ENCODE measurements at regions not wholly inside any gene's neighbourhood (a gene's known extent, or its start where the extent isn't known, plus 50 kb on each side); places are given as distances from the start of the nearest gene placed in this dataset.
"Not testable (repeated sequence)": the region's sequence is repeated elsewhere in the genome, so short reads cannot be mapped to it uniquely, and the experiment has no call there.

DNA sequence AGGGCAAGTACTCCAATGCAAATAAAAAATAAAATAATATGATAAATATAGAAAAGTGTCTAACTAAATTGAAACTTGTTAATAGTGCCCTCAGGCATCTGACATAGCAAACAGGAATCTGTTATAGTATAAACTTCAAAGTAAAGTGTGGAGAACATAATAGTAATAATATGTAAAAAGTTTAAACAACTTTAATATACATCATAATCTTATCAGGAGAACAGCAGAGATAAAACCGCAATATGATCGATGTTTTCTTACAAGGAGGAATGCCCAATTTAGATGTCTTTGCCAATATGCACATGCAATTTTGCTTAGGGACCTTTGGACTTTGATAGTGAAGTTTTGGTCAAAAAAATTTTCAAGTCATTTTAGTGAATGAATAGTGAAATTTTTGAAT, 514.8 kb upstream of the IMPG1 start:
- no peaks in the 10 kb centered on the region for H3K36me3 ChIP-seq (ENCODE audit: control insufficient read depth in 3 of 3, insufficient read depth in 2 of 3, low read depth in 1 of 3, low read length in 3 of 3)
- H3K4me3 ChIP-seq (ENCODE audit: low read depth in 1 of 3, low read length in 3 of 3), result no peak overlapping the region
- DNase-seq, result no peak
- no peaks in the 10 kb centered on the region for H3K4me1 ChIP-seq (ENCODE audit: control insufficient read depth in 3 of 3, insufficient read depth in 2 of 3, low read depth in 1 of 3, low read length in 2 of 3)
- no peaks in the 10 kb centered on the region for H3K9me3 ChIP-seq (ENCODE audit: control insufficient read depth in 2 of 2, insufficient read depth in 1 of 2, low read depth in 1 of 2, low read length in 1 of 2)
- H3K27me3 ChIP-seq (ENCODE audit: control insufficient read depth in 3 of 3, insufficient read depth in 3 of 3, low read length in 3 of 3), result no peaks in the 10 kb centered on the region
- WGBS, 3 donors, result 3 to 45% (median 19%) methylated on average over 2 of the region's 2 CpGs
- no peak for FAIRE-seq
- H3K27ac ChIP-seq (ENCODE audit: low read depth in 1 of 3, low read length in 2 of 3), result no peak overlapping the region

DNA sequence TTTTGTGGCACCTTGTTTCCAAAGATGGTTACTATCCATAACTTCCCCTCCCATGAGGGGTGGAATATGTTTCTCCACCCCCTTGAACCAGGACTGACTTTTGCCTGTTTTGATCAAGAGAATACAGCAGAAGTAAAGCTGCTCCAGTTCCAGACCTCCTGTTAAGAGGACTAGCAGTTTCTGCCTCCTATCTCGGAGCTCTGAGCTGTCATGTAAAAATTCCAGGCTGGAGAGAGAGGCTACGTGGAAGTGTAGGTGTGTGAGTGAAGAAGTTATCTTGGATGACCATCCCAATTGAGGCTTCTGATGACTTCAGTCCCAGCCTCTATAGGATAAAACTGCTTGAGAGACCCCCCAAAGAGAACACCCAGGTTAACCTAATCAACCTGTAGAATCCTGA, 511.7 kb upstream of the IMPG1 start:
- no peaks in the 10 kb centered on the region for H3K4me1 ChIP-seq (ENCODE audit: control insufficient read depth in 3 of 3, insufficient read depth in 2 of 3, low read depth in 1 of 3, low read length in 2 of 3)
- no peaks in the 10 kb centered on the region for H3K9me3 ChIP-seq (ENCODE audit: control insufficient read depth in 2 of 2, insufficient read depth in 1 of 2, low read depth in 1 of 2, low read length in 1 of 2)
- 47 to 53% (median 48%) methylated on average over 2 of the region's 2 CpGs for WGBS, 3 donors
- no peaks in the 10 kb centered on the region for H3K36me3 ChIP-seq (ENCODE audit: control insufficient read depth in 3 of 3, insufficient read depth in 2 of 3, low read depth in 1 of 3, low read length in 3 of 3)
- H3K4me3 ChIP-seq (ENCODE audit: low read depth in 1 of 3, low read length in 3 of 3), result no peak overlapping the region
- no peak overlapping the region for H3K27ac ChIP-seq (ENCODE audit: low read depth in 1 of 3, low read length in 2 of 3)
- no peak for FAIRE-seq
- H3K27me3 ChIP-seq (ENCODE audit: control insufficient read depth in 3 of 3, insufficient read depth in 3 of 3, low read length in 3 of 3), result no peaks in the 10 kb centered on the region
- DNase-seq, result no peak

DNA sequence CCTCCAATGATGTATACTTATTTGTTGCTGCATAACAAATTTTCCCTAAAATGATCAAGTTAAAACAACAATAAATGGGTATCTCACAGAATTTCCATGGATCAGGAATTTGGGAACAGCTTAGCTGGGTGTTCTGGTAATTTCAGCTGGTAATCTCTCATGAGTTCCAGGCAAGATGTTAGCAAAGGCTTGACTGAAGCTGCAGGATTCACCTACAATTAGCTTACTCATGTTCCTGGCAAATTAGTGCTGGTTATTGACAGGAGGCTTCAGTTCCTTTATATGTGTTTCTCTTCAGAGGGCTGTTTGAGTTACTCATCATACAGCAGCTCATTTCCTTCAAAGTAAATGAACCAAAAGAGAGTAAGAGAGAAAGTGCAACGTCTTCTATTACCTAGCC, 506.3 kb upstream of the IMPG1 start:
- FAIRE-seq, result no peak
- DNase-seq, result no peak
- H3K27me3 ChIP-seq (ENCODE audit: control insufficient read depth in 3 of 3, insufficient read depth in 3 of 3, low read length in 3 of 3), result no peaks in the 10 kb centered on the region
- H3K4me3 ChIP-seq (ENCODE audit: low read depth in 1 of 3, low read length in 3 of 3), result no peak overlapping the region
- H3K36me3 ChIP-seq (ENCODE audit: control insufficient read depth in 3 of 3, insufficient read depth in 2 of 3, low read depth in 1 of 3, low read length in 3 of 3), result no peaks in the 10 kb centered on the region
- WGBS, 3 donors, result 30 to 55% (median 35%) methylated on average over 1 of the region's 1 CpG
- H3K27ac ChIP-seq (ENCODE audit: low read depth in 1 of 3, low read length in 2 of 3), result no peak overlapping the region
- H3K4me1 ChIP-seq (ENCODE audit: control insufficient read depth in 3 of 3, insufficient read depth in 2 of 3, low read depth in 1 of 3, low read length in 2 of 3), result no peaks in the 10 kb centered on the region
- no peaks in the 10 kb centered on the region for H3K9me3 ChIP-seq (ENCODE audit: control insufficient read depth in 2 of 2, insufficient read depth in 1 of 2, low read depth in 1 of 2, low read length in 1 of 2)

DNA sequence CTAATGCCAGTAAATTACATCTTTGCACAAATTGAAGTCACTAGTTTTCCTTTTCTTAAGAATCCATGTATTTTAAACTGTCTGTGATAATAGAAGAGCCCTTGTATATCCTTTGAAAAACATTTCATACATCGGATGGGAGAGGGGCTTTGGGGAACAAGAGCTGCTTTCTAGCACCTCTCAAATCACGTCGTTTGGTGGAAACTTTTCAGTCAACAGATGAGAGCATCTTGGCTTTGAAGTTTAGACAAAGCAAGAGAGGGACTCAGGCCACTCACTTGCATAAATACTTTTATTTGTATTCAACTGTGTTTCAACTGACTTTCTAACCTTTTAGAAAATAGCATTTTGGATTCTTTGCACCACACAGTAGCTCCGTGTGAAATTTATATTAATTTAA, 502.3 kb upstream of the IMPG1 start:
- no peak for FAIRE-seq
- Histone ChIP-seq H3K4me1 (ENCODE audit: control insufficient read depth in 3 of 3, insufficient read depth in 2 of 3, low read depth in 1 of 3, low read length in 2 of 3) (no peaks in the 10 kb centered on the region), H3K27me3 (ENCODE audit: control insufficient read depth in 3 of 3, insufficient read depth in 3 of 3, low read length in 3 of 3) (no peaks in the 10 kb centered on the region), H3K4me3 (ENCODE audit: low read depth in 1 of 3, low read length in 3 of 3) (no peak overlapping the region), H3K36me3 (ENCODE audit: control insufficient read depth in 3 of 3, insufficient read depth in 2 of 3, low read depth in 1 of 3, low read length in 3 of 3) (no peaks in the 10 kb centered on the region), H3K27ac (ENCODE audit: low read depth in 1 of 3, low read length in 2 of 3) (no peak overlapping the region), H3K9me3 (ENCODE audit: control insufficient read depth in 2 of 2, insufficient read depth in 1 of 2, low read depth in 1 of 2, low read length in 1 of 2) (no peaks in the 10 kb centered on the region)
- WGBS, 3 donors, result 27 to 48% (median 33%) methylated on average over 4 of the region's 4 CpGs
- no peak for DNase-seq

DNA sequence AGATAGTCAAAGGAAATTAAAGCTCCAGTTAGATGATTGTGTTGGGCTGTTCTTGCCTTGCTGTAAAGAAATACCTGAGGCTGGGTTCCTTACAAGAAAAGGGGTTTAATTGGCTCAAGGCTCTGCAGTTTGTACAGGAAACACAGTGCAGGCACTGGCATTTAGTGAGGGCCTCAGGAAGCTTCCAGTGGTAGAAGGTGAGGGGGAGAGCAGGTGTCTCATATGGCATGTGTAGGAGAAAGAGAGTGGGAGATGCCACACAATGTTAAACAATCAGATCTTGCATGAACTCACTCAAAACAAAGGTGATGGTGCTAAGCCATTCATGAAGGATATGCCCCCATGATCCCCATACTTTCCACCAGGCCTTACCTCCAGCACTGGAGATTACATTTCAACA, 493.5 kb upstream of the IMPG1 start:
- H3K27ac ChIP-seq (ENCODE audit: low read depth in 1 of 3, low read length in 2 of 3), result no peak overlapping the region
- FAIRE-seq (no peak), DNase-seq (no peak)
- no peaks in the 10 kb centered on the region for H3K4me1 ChIP-seq (ENCODE audit: control insufficient read depth in 3 of 3, insufficient read depth in 2 of 3, low read depth in 1 of 3, low read length in 2 of 3)
- H3K36me3 ChIP-seq (ENCODE audit: control insufficient read depth in 3 of 3, insufficient read depth in 2 of 3, low read depth in 1 of 3, low read length in 3 of 3), result no peaks in the 10 kb centered on the region
- peaks cover 2 to 5% of the 10 kb centered on the region in 2 donors for H3K9me3 ChIP-seq (ENCODE audit: control insufficient read depth in 2 of 2, insufficient read depth in 1 of 2, low read depth in 1 of 2, low read length in 1 of 2)
- H3K4me3 ChIP-seq (ENCODE audit: low read depth in 1 of 3, low read length in 3 of 3), result no peak overlapping the region
- no peaks in the 10 kb centered on the region for H3K27me3 ChIP-seq (ENCODE audit: control insufficient read depth in 3 of 3, insufficient read depth in 3 of 3, low read length in 3 of 3)

DNA sequence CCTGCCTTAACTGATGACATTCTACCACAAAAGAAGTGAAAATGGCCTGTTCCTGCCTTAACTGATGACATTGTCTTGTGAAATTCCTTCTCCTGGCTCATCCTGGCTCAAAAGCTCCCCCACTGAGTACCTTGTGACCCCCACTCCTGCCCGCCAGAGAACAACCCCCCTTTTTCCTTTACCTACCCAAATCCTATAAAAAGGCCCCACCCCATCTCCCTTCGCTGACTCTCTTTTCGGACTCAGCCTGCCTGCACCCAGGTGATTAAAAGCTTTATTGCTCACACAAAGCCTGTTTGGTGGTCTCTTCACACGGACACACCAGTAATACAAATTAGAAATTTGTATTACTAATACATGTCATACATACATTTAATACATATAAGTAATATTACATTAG, 489.9 kb upstream of the IMPG1 start:
- H3K4me1 ChIP-seq (ENCODE audit: control insufficient read depth in 3 of 3, insufficient read depth in 2 of 3, low read depth in 1 of 3, low read length in 2 of 3); H3K27me3 ChIP-seq (ENCODE audit: control insufficient read depth in 3 of 3, insufficient read depth in 3 of 3, low read length in 3 of 3); H3K36me3 ChIP-seq (ENCODE audit: control insufficient read depth in 3 of 3, insufficient read depth in 2 of 3, low read depth in 1 of 3, low read length in 3 of 3); FAIRE-seq; H3K9me3 ChIP-seq (ENCODE audit: control insufficient read depth in 2 of 2, insufficient read depth in 1 of 2, low read depth in 1 of 2, low read length in 1 of 2); H3K27ac ChIP-seq (ENCODE audit: low read depth in 1 of 3, low read length in 2 of 3); DNase-seq; H3K4me3 ChIP-seq (ENCODE audit: low read depth in 1 of 3, low read length in 3 of 3): not testable (repeated sequence)
- 63 to 79% (median 74%) methylated on average over 4 of the region's 4 CpGs for WGBS, 3 donors

DNA sequence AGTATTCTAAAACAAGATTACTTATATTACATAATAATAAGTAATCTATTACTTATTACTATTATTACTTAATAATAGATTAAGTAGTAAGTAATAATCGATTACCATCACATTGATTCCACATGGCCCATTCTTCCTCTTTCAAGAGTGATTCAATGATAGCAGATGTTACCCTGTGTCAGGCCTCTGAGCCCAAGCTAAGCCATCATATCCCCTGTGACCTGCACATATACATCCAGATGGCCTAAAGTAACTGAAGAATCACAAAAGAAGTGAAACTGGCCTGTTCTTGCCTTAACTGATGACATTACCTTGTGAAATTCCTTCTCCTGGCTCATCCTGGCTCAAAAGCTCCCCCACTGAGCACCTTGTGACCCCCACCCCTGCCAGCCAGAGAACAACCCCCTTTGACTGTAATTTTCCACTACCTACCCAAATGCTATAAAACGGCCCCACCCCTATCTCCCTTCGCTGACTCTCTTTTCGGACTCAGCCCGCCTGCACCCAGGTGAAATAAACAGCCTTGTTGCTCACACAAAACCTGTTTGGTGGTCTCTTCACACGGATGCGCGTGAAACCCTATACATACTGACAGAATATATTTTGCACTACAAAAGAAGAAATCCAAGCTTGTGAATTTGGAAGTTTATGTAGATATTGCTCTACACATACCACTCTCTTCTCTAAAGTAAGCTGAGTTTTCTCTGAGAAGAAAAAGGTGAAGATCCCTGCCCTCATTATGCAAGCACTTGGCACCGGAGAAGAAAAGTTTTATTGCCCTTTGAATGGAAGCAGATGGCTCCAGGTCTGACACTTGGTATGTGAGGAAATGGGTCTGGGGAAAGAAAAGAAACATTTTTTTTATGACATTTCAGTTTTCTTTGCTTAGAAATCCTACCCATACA, 488.6 kb upstream of the IMPG1 start:
- not testable (repeated sequence) for H3K27ac ChIP-seq (ENCODE audit: low read depth in 1 of 3, low read length in 2 of 3); H3K9me3 ChIP-seq (ENCODE audit: control insufficient read depth in 2 of 2, insufficient read depth in 1 of 2, low read depth in 1 of 2, low read length in 1 of 2)
- 49 to 71% (median 58%) methylated on average over 9 of the region's 9 CpGs for WGBS, 3 donors

DNA sequence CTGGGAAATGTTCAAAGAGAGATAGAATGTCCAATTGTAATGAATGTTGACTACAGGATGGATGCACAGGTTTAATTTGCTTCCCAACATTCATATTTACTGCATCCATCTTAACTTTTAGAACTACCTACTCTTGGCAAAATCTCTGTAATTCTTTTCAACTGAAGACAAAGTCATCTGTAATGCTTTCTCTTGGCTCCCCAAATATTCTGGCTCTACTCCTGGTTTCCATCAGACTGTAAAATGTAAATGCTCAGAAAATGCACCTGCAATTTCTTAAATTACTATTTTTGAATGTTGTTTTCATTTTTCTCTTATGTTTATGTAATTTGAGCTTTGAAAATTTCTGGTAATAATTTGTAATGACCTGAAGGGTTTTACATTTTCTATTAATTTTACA, 480.8 kb upstream of the IMPG1 start:
- no peak overlapping the region for H3K4me3 ChIP-seq (ENCODE audit: low read depth in 1 of 3, low read length in 3 of 3)
- no peaks in the 10 kb centered on the region for H3K36me3 ChIP-seq (ENCODE audit: control insufficient read depth in 3 of 3, insufficient read depth in 2 of 3, low read depth in 1 of 3, low read length in 3 of 3)
- FAIRE-seq, result no peak
- H3K9me3 ChIP-seq (ENCODE audit: control insufficient read depth in 2 of 2, insufficient read depth in 1 of 2, low read depth in 1 of 2, low read length in 1 of 2), result no peaks in the 10 kb centered on the region
- H3K27me3 ChIP-seq (ENCODE audit: control insufficient read depth in 3 of 3, insufficient read depth in 3 of 3, low read length in 3 of 3), result peaks cover 0 to 3% (median 0%) of the 10 kb centered on the region in 3 donors
- H3K27ac ChIP-seq (ENCODE audit: low read depth in 1 of 3, low read length in 2 of 3), result no peak overlapping the region
- no peaks in the 10 kb centered on the region for H3K4me1 ChIP-seq (ENCODE audit: control insufficient read depth in 3 of 3, insufficient read depth in 2 of 3, low read depth in 1 of 3, low read length in 2 of 3)
- no peak for DNase-seq

More for the DNA sequence above, 488.6 kb upstream of the IMPG1 start:
- not testable (repeated sequence) for H3K4me3 ChIP-seq (ENCODE audit: low read depth in 1 of 3, low read length in 3 of 3); DNase-seq; H3K4me1 ChIP-seq (ENCODE audit: control insufficient read depth in 3 of 3, insufficient read depth in 2 of 3, low read depth in 1 of 3, low read length in 2 of 3); FAIRE-seq; H3K27me3 ChIP-seq (ENCODE audit: control insufficient read depth in 3 of 3, insufficient read depth in 3 of 3, low read length in 3 of 3); H3K36me3 ChIP-seq (ENCODE audit: control insufficient read depth in 3 of 3, insufficient read depth in 2 of 3, low read depth in 1 of 3, low read length in 3 of 3)

DNA sequence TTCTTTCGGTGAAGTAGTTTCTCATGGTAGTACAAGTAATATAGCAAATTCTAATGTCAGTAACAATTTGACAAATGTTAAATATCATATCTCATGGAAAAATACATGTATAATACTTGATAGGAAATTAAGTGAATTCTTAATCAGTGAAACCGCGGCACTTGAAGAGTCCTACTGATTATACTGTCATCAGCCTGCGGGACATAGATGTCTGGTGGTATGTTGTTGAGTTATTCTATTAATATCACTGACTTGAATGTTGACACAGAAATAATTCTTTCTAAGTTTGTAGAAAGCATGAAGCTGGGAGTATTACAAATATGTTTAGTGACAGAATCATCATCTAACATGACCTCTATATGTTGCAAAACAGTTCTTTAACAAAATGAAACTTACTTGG, 479.8 kb upstream of the IMPG1 start:
- DNase-seq (no peak), FAIRE-seq (no peak)
- Histone ChIP-seq H3K4me3 (ENCODE audit: low read depth in 1 of 3, low read length in 3 of 3) (no peak overlapping the region), H3K9me3 (ENCODE audit: control insufficient read depth in 2 of 2, insufficient read depth in 1 of 2, low read depth in 1 of 2, low read length in 1 of 2) (peaks cover 0 to 4% of the 10 kb centered on the region in 2 donors), H3K27ac (ENCODE audit: low read depth in 1 of 3, low read length in 2 of 3) (no peak overlapping the region), H3K4me1 (ENCODE audit: control insufficient read depth in 3 of 3, insufficient read depth in 2 of 3, low read depth in 1 of 3, low read length in 2 of 3) (no peaks in the 10 kb centered on the region), H3K27me3 (ENCODE audit: control insufficient read depth in 3 of 3, insufficient read depth in 3 of 3, low read length in 3 of 3) (no peaks in the 10 kb centered on the region), H3K36me3 (ENCODE audit: control insufficient read depth in 3 of 3, insufficient read depth in 2 of 3, low read depth in 1 of 3, low read length in 3 of 3) (no peaks in the 10 kb centered on the region)
- WGBS, 3 donors, result 79 to 90% (median 90%) methylated on average over 4 of the region's 4 CpGs
